Fibroblast of skin of right biceps (primary cell): ENCODE measurements at regions not wholly inside any gene's neighbourhood (a gene's known extent, or its start where the extent isn't known, plus 50 kb on each side); places are given as distances from the start of the nearest gene placed in this dataset.

Source experiments
- DNase-seq: peaks from one replicate; pipeline ENCODE4 v3.0.0-alpha.2; 2013

- DNase-seq = peak; percentile 14
Measured at GRCh38 chr3:117322866-117323265, 613.3 kb downstream of the TUSC7 start.

DNA sequence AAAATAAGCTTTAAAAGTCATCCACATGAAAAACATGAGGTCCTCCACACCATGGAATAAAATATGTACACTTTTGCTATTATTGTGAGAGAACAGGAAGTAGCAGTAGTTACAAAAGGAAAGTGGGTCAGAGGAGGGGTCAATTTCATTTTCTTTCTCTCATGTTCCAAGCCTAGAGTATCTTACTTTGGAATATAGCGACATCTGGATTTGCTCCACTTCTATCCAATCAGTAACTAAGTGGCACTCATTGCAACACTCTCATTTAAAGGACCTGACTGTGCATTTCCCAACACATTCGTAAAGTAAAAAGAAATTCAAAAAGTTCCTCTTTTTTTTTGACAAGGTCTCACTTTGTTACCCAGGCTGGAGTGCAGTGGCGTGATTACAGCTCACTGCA is 637.3 kb downstream of the TUSC7 start:
- no peak for DNase-seq

DNA sequence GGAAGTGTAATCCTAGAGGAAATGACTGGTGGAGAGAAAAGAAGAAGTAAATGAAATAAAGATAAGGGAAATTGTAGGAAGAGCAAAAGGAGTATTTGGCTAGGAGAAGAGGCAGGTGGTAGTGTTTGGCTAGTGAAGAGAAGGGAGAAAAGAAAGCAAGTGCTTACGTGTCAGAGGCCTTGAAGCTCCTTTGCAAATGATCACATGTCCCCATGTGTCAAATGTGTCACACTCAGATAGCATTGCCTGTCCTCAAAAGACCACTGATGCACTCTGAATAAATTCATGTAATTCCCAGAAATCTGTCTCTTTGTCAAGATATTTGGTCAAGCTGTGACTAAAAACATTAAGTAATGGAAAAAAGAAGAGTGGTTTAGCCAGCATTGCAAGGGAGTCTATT is 639.3 kb downstream of the TUSC7 start:
- DNase-seq = no peak

DNA sequence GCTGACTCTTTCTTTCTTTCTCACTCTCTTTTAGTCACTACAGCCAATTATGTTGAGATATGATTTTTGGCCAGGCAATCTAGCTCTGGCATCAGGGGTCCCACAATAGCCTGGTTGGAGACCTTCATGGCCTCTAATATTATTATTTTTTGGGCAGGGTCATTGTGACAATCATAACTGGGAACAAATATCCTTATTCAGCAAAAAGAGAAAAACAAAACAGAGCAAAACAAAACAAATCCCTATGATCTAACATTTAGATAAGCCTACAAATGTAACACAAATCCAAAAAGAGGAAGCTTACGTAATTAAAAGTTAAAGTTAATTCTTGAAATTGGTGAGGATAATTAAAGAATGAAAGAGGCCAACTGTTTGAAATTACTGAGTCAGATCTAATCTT is 640.0 kb downstream of the TUSC7 start:
- DNase-seq = no peak

GRCh38 chr3:117350371-117350770 is 640.8 kb downstream of the TUSC7 start:
- no peak for DNase-seq

DNA sequence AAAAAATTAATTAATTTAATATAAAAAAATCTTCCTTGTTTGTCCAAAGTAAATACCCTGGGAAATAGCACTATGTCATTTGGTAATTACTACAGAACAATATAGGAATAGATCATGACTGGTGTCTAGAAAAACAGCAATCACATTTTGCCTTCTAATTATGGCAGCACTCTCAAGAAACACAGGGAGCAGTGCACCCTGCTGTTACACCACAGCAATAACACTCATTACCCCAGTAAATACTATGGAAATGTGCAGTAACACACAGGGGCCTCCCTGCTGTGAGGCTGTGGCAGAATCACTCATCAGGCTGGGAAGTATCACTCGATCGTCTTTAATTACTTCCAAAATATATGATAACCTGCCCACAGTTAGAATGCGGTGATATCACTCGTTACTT is 646.0 kb downstream of the TUSC7 start:
- DNase-seq = peak; percentile 12

DNA sequence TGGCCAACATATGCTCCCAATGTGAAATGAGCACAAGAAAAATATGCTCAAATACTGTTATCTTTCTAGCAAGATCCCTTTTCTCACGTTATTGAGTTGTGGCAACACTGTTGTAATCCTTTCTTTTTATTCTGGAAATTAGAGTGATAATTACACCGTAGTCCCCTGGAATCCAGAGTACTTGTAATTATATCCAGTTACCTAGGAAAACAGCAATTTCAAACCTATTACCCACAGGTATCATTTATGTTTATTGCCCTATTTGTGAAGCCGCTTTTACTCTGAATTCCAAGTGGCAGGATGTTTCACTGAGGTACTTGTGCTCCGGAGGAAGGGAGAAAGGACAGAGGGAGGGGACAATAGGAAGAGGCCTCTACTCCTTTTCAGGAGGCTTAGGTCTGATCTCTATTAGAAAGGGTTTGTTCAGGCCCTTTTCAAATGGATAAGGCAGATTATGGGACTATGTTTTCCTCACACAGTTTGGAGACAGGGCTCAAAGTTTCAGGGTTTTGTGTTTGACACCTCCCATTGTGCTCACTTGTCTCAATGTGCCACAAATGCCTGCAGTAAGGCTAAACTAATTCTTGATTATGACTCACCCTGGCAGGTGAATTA is 646.6 kb downstream of the TUSC7 start:
- no peak for DNase-seq

DNA sequence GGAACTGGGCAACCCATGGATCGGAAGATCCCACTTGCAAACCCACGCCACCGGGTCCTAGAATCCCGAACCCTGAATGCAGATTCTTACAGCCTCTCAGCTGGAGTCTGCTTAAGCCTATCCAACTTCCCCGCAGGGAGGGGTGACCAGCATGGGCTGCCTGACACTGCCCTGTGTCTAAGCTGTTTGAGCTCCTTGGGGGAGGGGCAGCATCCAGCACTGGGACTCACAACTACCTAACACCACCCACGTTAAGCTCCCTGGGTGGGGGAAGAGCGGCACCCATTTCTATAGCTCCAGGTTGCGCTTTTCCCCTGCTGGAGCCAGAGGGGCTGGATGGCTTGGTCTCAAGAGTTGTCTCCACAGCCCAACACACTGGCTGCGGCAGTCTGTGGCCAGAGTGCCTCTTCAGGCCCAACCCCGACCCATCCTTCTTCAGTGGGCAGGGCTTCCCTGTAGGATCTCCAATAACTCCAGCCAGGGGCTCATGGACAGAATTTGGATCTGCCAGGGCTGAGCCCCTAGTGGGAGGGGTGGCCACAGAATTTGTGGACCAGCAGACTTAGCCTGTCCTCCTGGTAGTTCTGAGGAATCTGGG is 649.2 kb downstream of the TUSC7 start:
- no peak for DNase-seq

- DNase-seq = no peak
Measured at GRCh38 chr3:117366574-117366973, 657.0 kb downstream of the TUSC7 start.

DNA sequence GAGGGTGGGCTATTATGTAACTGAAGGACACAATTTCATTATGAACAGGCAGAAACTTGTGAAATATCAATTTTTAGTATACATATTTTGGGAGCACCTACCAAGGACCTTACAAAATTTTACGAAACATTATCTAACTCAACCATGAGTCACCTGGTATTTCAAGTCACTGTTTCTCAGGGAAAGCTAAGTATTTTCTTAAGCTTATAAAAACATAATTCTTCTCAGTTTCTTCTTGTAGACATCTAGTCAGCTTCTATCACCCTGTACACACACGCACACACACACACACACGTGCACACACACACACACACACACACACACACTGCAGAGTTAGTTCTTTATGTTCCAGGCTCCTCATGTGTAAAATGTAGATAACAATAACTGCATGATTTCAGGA is 658.3 kb downstream of the TUSC7 start:
- DNase-seq = peak; percentile 16

- no peak for DNase-seq
Measured at GRCh38 chr3:117380631-117381030, 671.1 kb downstream of the TUSC7 start.

DNA sequence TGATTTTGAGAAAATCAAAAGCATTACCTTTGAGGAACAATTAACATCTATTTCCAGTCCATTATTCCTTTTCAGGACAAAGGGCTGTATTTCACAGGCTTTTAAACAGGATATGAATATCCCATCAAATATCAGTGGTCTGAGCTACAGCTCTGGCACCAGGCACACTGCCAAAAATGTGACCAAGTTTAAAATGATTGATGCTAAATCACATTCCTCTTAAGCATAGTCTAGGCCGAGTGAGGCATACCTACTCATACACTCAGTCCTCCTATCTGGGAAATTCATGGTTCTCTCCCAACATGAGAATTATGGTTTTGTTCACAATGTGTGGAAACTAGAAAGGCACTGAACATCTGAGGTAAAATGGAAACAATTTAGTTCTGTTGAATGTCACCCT is 683.5 kb downstream of the TUSC7 start:
- DNase-seq = peak; percentile 64

DNA sequence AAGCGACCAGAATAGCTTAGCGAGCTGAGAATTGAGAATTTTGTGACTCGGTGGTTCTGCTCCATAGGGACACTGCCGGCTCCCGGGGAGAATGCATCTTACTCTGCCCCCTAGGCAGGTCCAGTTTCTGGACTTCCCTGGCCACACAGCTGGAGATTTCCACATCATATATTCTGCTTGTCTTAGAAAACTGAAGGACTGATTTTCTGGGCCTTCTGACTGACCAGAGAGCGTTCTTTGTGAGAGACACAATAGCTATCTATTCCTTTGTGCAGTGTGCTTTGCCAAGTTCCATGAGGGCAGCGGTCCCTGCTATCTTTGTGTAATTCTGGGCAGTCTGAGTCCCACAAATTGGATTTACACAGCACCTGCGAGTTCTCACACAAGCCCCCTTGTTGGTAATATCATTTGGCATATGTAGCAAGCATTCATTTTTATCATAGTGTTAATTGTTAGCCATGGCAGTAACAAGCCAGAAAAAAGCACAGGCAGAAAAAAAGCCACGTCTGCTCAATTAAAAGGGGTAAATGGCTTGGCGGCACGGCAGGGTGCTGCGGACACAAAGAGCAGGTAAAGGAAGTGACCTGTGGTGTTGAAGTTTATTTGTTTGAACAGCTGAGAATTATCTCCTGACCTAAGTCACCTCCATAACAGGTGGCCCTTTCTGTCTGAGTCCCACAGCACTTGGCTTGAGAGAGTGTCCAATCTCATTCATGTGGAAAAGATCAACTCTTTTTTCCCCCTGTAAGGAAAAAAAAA is 688.7 kb downstream of the TUSC7 start:
- DNase-seq = no peak

DNA sequence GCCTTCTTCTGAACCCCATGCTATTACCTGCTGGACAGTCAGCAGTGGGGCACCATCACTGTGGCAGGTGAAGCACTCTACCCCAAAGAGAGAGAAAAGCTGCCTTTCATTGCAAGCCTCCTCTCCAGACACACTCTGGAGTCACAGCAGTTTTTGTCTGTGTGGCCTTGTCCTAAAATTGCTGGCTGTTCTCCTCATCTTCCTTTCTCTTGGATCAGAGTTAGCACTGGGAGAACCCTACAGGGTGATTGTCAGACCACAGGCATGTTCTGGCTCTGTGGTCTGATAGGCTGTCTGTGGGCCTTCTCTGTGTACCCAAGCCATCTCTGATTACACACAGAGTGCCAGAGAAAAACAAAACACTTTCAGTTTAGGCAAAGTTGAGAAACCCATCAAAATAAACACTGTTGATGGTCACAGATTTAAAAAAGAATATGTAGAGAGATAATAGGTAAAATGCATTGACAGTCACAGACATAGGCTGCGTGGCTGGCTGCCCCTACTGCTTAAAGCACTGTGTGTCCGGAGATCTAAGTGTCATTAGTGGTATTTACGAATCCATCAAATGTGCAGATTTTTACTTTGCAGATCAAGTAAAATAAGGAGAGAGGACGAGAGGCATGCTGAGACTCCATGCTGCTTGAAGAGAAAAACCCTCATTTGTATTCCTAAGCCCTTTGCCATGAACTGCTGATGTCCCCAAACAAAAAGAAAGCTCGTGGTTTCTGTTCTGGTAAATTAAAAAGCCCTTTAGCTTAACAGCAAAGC is 689.9 kb downstream of the TUSC7 start:
- peak; percentile 65 for DNase-seq

DNA sequence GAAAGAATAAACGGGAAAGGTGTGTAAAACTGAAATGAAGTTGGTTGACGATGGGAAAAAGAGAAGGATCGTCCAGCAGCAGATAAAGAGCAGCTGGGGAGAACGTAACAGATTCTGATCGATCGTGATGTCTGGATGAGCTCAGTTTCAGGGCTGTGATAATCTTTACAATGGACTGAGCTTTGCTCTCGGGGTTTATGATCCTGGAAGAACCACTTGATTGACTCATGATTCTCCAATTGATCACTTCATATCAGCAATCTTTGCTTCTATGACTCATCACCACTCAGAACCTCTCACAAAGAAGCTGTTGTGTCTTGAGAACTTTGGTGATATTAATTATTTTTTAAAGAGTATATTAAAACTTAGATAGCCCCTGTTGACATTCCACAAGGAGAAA is 690.7 kb downstream of the TUSC7 start:
- no peak for DNase-seq

DNA sequence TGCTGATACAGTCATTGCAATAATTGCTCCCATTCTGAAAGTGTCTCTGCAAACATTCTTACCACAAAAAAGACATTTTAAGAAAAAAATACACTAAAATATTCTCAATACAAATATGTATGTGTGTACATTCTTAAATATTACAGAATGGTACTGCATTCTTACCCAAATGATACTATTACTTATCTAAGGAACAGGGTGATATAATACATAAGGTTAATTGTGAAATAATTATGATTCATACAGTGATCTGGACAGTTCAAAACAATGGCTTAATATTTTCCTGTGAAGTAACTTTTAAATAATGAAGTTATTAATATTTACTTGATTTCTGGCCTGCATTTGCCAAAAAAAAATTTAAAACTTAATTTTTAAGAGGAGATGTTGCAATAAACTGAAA is 694.6 kb downstream of the TUSC7 start:
- no peak for DNase-seq

DNA sequence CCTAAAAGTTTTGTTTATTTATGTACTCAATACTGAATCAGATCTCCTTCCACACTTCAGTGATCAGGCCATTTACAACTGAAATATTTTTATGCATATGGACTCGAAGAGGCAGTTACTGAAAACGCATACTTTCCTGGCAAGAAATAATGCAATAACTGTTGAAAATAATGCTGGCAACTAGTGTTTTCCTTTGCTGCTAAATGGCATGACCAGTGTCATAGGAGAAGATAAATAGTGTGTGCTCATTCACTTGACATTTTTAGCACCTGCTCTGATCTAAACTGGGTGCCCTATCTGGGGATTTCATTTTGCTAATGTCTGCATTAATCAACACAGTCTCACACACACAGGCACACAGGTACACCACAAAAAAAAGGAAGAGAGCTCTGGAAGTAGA is 695.2 kb downstream of the TUSC7 start:
- DNase-seq = no peak

GRCh38 chr3:117405359-117405758 is 695.8 kb downstream of the TUSC7 start:
- no peak for DNase-seq

- DNase-seq = peak; percentile 21
Measured at GRCh38 chr3:117407317-117407716, 697.7 kb downstream of the TUSC7 start.

DNA sequence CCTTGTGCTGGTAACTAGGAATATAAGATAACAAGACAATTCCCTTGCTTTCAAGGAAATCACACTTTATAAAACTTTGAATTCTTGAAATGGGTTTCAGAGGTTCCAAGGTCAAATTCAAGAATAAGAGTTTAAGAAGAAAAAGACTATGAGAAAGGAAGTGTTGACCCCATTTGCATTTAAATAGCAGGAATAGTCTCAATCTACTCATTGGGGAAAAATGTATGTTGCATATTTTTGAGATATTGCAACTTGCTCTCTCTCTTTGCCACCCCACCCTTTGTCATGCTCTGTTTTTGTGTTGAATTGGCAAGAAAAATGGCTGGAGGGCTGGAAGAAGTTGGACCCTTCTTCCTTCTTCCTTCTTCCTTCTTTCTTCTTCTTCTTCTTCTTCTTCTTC is 699.2 kb downstream of the TUSC7 start:
- DNase-seq = peak; percentile 69

DNA sequence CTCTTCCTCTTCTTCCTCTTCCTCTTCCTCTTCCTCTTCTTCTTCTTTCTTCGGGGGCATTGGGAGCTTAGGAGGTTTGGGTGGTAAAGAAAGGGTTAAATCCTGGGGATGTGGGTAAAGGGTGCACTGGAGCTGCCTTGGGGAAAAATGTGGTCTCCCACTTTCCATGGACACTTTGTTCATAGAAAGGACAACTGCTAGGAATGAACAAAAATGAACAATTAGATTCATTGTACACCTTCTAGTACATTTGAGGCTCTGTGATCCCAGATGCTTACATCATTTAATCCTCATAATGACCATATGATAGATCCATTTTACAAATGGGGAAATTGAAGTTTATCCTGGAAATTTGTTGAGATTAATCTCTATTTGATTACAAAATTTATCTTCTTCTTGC is 699.7 kb downstream of the TUSC7 start:
- DNase-seq = no peak

DNA sequence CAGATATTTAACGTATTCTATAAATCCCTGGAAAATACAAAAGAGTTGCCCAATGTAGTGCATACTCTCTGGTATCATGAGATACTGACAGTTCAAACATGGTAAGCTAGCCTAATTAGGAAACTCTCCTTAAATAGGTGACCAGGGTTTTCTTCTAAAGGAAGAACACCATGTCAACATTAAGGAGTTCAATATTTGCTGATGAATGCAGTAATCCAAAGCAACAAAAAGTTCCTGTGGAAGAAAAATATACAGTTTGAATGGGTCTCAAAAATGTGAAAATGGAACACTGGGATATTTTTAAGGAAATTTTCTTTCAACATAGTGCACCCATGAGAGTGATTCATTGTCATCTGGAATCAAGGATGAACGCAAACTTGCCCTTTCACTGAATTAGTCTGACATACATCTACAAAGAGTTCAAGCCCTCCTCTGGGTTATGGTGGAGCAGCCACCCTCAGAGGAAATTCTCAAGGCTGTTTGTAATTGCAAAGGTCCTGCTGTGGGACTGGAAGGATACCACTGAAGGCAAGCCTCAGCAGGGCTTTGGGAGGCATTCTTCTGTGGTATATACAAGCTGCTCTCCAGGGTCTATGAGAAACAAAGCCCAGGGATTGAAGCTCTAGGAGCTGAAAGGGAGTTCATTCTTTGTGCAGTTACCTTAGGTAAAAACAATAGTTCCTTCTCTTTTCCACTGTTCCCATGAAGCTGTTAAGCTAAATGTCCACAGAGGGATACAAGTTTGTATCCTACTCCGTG is 700.3 kb downstream of the TUSC7 start:
- DNase-seq = peak; percentile 35

- DNase-seq = no peak
Measured at GRCh38 chr3:117411971-117412370, 702.4 kb downstream of the TUSC7 start.
